ENCODE measurements at regions not wholly inside any gene's neighbourhood (a gene's known extent, or its start where the extent isn't known, plus 50 kb on each side); places are given as distances from the start of the nearest gene placed in this dataset.

DNA sequence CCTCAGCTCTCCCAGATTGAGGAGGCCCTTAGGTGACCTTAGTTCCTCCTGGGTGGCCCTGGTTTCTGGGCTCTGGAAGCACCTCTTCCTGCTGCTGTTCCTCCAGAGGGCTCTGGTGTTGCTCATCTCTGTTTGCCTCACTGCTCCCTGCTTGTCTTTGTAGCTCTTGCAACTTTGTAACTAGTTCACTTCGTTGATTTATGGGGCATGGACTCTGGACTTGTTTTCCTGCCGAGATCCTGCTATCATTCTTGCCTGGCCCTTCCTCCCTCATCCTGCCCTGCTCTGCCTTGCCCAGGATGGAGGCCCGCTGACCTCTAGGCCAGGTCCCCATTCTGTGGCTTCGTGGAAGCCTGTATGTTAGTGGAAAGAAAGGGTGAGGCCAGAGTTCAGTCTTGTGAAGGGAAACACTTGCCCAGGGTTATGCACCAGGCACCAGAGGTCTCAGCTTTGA, 169.3 kb downstream of the MACROH2A1 start (continued):
- TF ChIP-seq DNMT3B (CRISPR knock-in tag; conservative IDR thresholded peaks at IDR 0.05) (no peak), ZSCAN22 (CRISPR knock-in tag; IDR thresholded peaks at IDR 0.05) (no peak), BRCA1 (CRISPR knock-in tag; IDR thresholded peaks at IDR 0.05) (no peak), ZNF768 (CRISPR knock-in tag; IDR thresholded peaks at IDR 0.05) (no peak; the same call in 1 of the 2 replicates), TP53 (CRISPR knock-in tag; conservative IDR thresholded peaks at IDR 0.05) (no peak), EP300 (IDR thresholded peaks at IDR 0.05; ENCODE audit: low read depth in 2 of 2, low read length in 2 of 2) (peak in 1 of 2 experiments; percentile 58; a peak in 2 of 4 replicates), EP300 (CRISPR knock-in tag; IDR thresholded peaks at IDR 0.05; ENCODE audit: borderline replicate concordance) (peak; percentile 59; the same call in 1 of the 2 replicates), ZNF552 (CRISPR knock-in tag; IDR thresholded peaks at IDR 0.05; ENCODE audit: borderline replicate concordance) (no peak), PHF8 (CRISPR knock-in tag; IDR thresholded peaks at IDR 0.05) (no peak), SUZ12 (IDR thresholded peaks at IDR 0.05; ENCODE audit: low read depth, low read length) (no peak), MYC (CRISPR knock-in tag; IDR thresholded peaks at IDR 0.05; ENCODE audit: borderline replicate concordance) (no peak), ZSCAN12 (CRISPR knock-in tag; IDR thresholded peaks at IDR 0.05) (no peak), SAFB2 (CRISPR knock-in tag; IDR thresholded peaks at IDR 0.05; ENCODE audit: borderline replicate concordance, low read depth) (no peak), ZNF335 (CRISPR knock-in tag; IDR thresholded peaks at IDR 0.05) (no peak), ZNF598 (CRISPR knock-in tag; IDR thresholded peaks at IDR 0.05; ENCODE audit: borderline replicate concordance) (no peak), ZNF205 (CRISPR knock-in tag; IDR thresholded peaks at IDR 0.05) (no peak), ATF6 (CRISPR knock-in tag; conservative IDR thresholded peaks at IDR 0.05) (no peak), POGK (CRISPR knock-in tag; conservative IDR thresholded peaks at IDR 0.05) (no peak), ZNF891 (CRISPR knock-in tag; IDR thresholded peaks at IDR 0.05) (no peak), EHMT2 (IDR thresholded peaks at IDR 0.05; ENCODE audit: borderline replicate concordance, low read depth, low read length) (no peak), ZNF468 (CRISPR knock-in tag; IDR thresholded peaks at IDR 0.05) (no peak), ZNF512B (CRISPR knock-in tag; IDR thresholded peaks at IDR 0.05; ENCODE audit: borderline replicate concordance) (no peak)
- TF ChIP-seq, protein P1, sequence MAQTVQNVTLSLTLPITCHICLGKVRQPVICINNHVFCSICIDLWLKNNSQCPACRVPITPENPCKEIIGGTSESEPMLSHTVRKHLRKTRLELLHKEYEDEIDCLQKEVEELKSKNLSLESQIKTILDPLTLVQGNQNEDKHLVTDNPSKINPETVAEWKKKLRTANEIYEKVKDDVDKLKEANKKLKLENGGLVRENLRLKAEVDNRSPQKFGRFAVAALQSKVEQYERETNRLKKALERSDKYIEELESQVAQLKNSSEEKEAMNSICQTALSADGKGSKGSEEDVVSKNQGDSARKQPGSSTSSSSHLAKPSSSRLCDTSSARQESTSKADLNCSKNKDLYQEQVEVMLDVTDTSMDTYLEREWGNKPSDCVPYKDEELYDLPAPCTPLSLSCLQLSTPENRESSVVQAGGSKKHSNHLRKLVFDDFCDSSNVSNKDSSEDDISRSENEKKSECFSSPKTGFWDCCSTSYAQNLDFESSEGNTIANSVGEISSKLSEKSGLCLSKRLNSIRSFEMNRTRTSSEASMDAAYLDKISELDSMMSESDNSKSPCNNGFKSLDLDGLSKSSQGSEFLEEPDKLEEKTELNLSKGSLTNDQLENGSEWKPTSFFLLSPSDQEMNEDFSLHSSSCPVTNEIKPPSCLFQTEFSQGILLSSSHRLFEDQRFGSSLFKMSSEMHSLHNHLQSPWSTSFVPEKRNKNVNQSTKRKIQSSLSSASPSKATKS (CRISPR knock-in tag; IDR thresholded peaks at IDR 0.05) = no peak

All from HepG2 (cell line).